Heart right ventricle (tissue), 16 donors: ENCODE measurements at regions not wholly inside any gene's neighbourhood (a gene's known extent, or its start where the extent isn't known, plus 50 kb on each side); places are given as distances from the start of the nearest gene placed in this dataset.

ENCODE experiments used
- ATAC-seq, 8 donors: fragments of 200-7000 bp; cut with Tn5 transposase; one replicate each; pipeline ENCODE4 v1.9.1; 2020; ENCODE audit warnings: mild to moderate bottlenecking in 8 of 8, moderate library complexity in 8 of 8, moderate number of reproducible peaks in 1 of 8
- DNase-seq, 2 donors: peaks; one replicate each; pipeline ENCODE4 v3.0.0-alpha.2; 2020
- H3K27ac ChIP-seq, 10 donors: fragments of 200-600 bp; sonication (generic) in 2 of 10; one replicate each; pipeline versions ENCODE4 v1.5.0 to v1.8.0; 2020 to 2022; ENCODE audit warnings: mild to moderate bottlenecking in 3 of 10
- H3K27me3 ChIP-seq, 7 donors: fragments of 200-600 bp; one replicate each; pipeline ENCODE4 v1.8.0; 2021 to 2022; ENCODE audit warnings: mild to moderate bottlenecking in 2 of 7
- H3K36me3 ChIP-seq, 9 donors: fragments of 200-600 bp; sonication (generic) in 1 of 9; one replicate each; pipeline versions ENCODE4 v1.5.0 to v1.8.0; 2020 to 2022; ENCODE audit warnings: mild to moderate bottlenecking in 2 of 9
- H3K4me1 ChIP-seq, 9 donors: fragments of 200-600 bp; sonication (generic) in 1 of 9; one replicate each; pipeline versions ENCODE4 v1.5.0 to v1.8.0; 2020 to 2022; ENCODE audit warnings: mild to moderate bottlenecking in 4 of 9
- H3K4me3 ChIP-seq, 10 donors: fragments of 200-600 bp; sonication (generic) in 2 of 10; one replicate each; pipeline versions ENCODE4 v1.5.0 to v1.8.0; 2020 to 2022; ENCODE audit warnings: mild to moderate bottlenecking in 7 of 10, moderate library complexity in 2 of 10
- H3K9me3 ChIP-seq, 11 donors: fragments of 200-600 bp in 10 of 11; sonication (generic) in 2 of 11; one replicate each; pipeline versions ENCODE4 v1.5.0 to v1.8.0; 2013 to 2022; ENCODE audit warnings: mild to moderate bottlenecking in 2 of 11, control low read depth in 1 of 11, moderate library complexity in 1 of 11
- WGBS, 2 donors: extraction: QIAGEN DNeasy Blood & Tissue Kit; methylation state at CpG; one replicate each; pipeline ENCODE4 v1.1.7; 2013; ENCODE audit warnings: inconsistent platforms in 1 of 2; 5-methylcytosine and 5-hydroxymethylcytosine counted together
- intact Hi-C, 10 donors: fragments of 100-400 bp; cut with DNase I; formaldehyde crosslinking; loops; one replicate each; pipeline versions ENCODE4 v1.11.1 to v1.14.2; 2022
- TF ChIP-seq, protein P1 (sequence below), 9 donors: fragments of 200-600 bp; sonication (generic) in 2 of 9; IDR thresholded peaks; one replicate each; pipeline versions ENCODE4 v1.5.0 to v1.8.0; 2021 to 2022; ENCODE audit warnings: antibody characterized with exemption in 9 of 9, mild to moderate bottlenecking in 5 of 9, moderate library complexity in 1 of 9
- donor health status: Arrhythmogenic right ventricular cardiomyopathy.
- donor health status: ischemic (EF 13 %, LVEDD 7.1; RV severe dilation, severe dysfunction).
- donor health status: healthy with polysubstance abuse.
- donor health status: DM: no; HTN: yes; CAD: no.
- donor health status: DM: no; HTN: no; CAD: no.
- donor health status: ischemic (EF 25% LVEDD 6.9; RV normal size, moderate dysfunction).
- donor health status: ischemic (EF 25% LVEDD 5.7; RV mildly dilated, moderate dysfunction).
- donor health status: healthy.
- donor health status: DM: yes; HTN: yes; CAD: no.
- donor health status: Ischemic cardiomyopathy.
- donor health status: ischemic (EF 35%, LVEDD 5.7; RV mildly dilated, moderate dysfunction).
- donor health status: nonischemic (EF 11% LVEDD 7.7; RV severe dilation, severe dysfunction).
- donor health status: DM: yes; HTN: yes; CAD: no.
- donor health status: PGD.
- donor health status: ischemic (EF 29% LVEDD 5.4; RV normal size, mild dysfunction).
- donor health status: nonischemic (EF 23%, LVEDD 6.1; RV moderate dilation, normal function).

DNA sequence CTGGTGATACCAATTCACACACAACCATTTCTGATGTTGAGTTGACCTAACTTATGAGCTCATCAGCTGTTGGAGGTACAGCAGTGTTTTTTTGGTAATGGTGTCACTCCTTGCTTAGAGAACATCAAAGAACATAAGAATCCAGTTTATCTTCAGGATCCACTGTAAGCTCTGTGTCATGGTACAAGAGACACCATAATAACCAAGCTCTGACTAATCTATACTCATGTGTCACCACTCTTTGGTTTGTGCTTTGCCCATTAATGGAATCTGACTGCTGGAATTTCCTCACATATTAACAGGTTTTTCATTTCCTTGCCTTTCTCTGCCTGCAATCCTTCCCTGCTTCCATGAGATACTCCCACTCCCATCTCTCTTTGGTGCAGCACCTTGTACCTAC lies 735.1 kb upstream of the LCORL start:
- Histone ChIP-seq H3K9me3 (peaks cover 0 to 2% (median 0%) of the 10 kb centered on the region in 11 donors), H3K27ac (no peak overlapping the region), H3K27me3 (no peaks in the 10 kb centered on the region), H3K4me3 (no peak overlapping the region), H3K36me3 (no peaks in the 10 kb centered on the region), H3K4me1 (no peaks in the 10 kb centered on the region)
- TF ChIP-seq, protein P1, sequence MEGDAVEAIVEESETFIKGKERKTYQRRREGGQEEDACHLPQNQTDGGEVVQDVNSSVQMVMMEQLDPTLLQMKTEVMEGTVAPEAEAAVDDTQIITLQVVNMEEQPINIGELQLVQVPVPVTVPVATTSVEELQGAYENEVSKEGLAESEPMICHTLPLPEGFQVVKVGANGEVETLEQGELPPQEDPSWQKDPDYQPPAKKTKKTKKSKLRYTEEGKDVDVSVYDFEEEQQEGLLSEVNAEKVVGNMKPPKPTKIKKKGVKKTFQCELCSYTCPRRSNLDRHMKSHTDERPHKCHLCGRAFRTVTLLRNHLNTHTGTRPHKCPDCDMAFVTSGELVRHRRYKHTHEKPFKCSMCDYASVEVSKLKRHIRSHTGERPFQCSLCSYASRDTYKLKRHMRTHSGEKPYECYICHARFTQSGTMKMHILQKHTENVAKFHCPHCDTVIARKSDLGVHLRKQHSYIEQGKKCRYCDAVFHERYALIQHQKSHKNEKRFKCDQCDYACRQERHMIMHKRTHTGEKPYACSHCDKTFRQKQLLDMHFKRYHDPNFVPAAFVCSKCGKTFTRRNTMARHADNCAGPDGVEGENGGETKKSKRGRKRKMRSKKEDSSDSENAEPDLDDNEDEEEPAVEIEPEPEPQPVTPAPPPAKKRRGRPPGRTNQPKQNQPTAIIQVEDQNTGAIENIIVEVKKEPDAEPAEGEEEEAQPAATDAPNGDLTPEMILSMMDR (IDR thresholded peaks at IDR 0.05): no peak
- intact Hi-C loops: no loop called here
- no peak for ATAC-seq
- no peak for DNase-seq

DNA sequence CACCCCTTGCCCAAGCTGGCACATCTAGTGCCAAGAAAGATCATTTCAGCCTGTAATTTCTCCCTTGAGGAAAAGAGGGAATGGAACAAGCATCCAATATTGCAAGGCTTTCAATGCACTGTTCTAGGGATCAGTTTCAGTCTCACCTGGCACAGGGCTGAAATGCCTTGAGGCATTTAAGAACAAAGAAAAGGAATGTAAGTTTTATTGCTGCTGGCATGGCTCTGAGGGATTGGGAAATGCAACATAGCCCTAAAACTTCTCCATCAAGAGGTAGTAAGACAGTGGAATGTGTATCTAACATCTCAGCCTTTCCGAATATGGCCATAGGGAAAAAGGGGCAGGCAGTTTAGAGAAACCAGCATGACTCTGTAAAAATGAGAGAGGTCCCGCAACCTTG lies 732.6 kb upstream of the LCORL start:
- Histone ChIP-seq H3K4me1 (no peaks in the 10 kb centered on the region), H3K27me3 (no peaks in the 10 kb centered on the region), H3K27ac (no peak overlapping the region), H3K4me3 (no peak overlapping the region), H3K36me3 (no peaks in the 10 kb centered on the region), H3K9me3 (peaks cover 0 to 10% (median 0%) of the 10 kb centered on the region in 11 donors)
- WGBS, 2 donors: 80 to 90% methylated on average over 2 of the region's 2 CpGs
- intact Hi-C loops: no loop called here
- DNase-seq (no peak), ATAC-seq (no peak)
- TF ChIP-seq, protein P1 (IDR thresholded peaks at IDR 0.05): no peak

DNA sequence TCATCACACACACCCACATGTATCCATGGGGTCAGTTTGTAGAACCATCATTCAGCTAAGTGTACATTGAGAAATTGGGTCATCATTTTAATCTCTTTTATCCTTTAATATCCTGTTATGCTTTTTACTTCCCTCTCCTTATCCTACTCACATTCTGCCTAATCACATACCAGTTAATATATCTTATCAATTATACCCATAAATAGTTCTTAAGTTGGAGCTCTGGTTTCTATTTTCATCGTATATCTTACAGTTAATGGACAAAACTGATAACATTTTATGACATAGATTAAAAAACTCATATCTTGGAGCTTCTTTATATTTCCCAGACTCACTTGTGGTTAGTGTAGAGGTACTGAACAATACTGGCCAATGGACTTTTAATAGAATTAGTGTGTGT lies 729.5 kb upstream of the LCORL start:
- Histone ChIP-seq H3K9me3 (peaks cover 0 to 16% (median 0%) of the 10 kb centered on the region in 11 donors), H3K36me3 (no peaks in the 10 kb centered on the region), H3K27ac (no peak overlapping the region), H3K27me3 (no peaks in the 10 kb centered on the region), H3K4me3 (no peak overlapping the region), H3K4me1 (no peaks in the 10 kb centered on the region)
- TF ChIP-seq, protein P1 (IDR thresholded peaks at IDR 0.05): no peak
- intact Hi-C loops: no loop called here
- no peak for ATAC-seq
- WGBS, 2 donors: 41 to 43% methylated on average over 1 of the region's 1 CpG
- no peak for DNase-seq

DNA sequence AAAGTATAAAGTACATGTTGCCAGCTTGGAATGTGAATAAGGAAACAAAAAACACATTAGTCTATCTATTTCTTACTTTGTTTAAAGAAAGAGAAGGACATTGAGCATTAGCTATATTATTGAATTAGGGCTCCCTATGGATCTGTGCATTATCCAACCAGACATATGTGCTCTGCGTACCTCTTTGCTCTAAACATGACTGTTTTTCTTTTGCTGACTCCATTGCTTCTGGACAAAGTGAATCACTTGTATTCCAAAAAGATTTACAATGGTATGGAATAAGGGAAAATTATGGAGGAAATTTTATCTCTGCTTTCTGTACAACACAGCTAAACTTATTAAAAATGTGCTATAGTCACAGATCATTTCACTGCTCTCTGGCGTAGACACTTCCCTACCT lies 727.8 kb upstream of the LCORL start:
- 73 to 89% methylated on average over 2 of the region's 2 CpGs for WGBS, 2 donors
- no peak overlapping the region for H3K27ac ChIP-seq
- no peak overlapping the region for H3K4me3 ChIP-seq
- intact Hi-C loops: no loop called here
- no peaks in the 10 kb centered on the region for H3K27me3 ChIP-seq
- no peak for ATAC-seq
- H3K9me3 ChIP-seq: peaks cover 0 to 16% (median 0%) of the 10 kb centered on the region in 11 donors
- TF ChIP-seq, protein P1 (IDR thresholded peaks at IDR 0.05): no peak
- no peaks in the 10 kb centered on the region for H3K4me1 ChIP-seq
- H3K36me3 ChIP-seq: no peaks in the 10 kb centered on the region
- DNase-seq: no peak

DNA sequence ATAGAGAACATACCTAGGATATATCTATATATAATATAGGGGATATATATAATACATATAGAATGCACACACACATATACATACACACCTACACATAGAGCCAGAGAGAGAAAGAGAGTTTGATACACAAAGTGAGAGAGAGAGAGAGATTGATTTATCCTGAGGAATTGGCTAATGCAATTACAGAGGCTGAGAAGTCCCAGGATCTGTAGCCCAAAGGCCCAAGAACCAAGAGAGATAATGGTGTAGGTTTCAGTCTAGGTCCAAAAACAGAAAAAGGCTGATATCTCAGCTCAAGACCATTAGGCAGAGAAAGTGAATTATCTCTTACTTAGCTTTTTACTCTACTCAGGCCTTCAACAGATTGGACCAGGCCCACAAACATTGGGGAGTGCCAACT lies 715.0 kb upstream of the LCORL start:
- peaks cover 0 to 27% (median 12%) of the 10 kb centered on the region in 9 donors for H3K4me1 ChIP-seq
- H3K9me3 ChIP-seq: peaks cover 0 to 6% (median 0%) of the 10 kb centered on the region in 11 donors
- ATAC-seq: no peak
- intact Hi-C loops: no loop called here
- H3K27me3 ChIP-seq: no peaks in the 10 kb centered on the region
- no peak overlapping the region for H3K27ac ChIP-seq
- H3K4me3 ChIP-seq: no peak overlapping the region
- DNase-seq: no peak
- no peaks in the 10 kb centered on the region for H3K36me3 ChIP-seq
- TF ChIP-seq, protein P1 (IDR thresholded peaks at IDR 0.05): no peak
